ENCODE measurements at regions not wholly inside any gene's neighbourhood (a gene's known extent, or its start where the extent isn't known, plus 50 kb on each side); places are given as distances from the start of the nearest gene placed in this dataset.

DNA sequence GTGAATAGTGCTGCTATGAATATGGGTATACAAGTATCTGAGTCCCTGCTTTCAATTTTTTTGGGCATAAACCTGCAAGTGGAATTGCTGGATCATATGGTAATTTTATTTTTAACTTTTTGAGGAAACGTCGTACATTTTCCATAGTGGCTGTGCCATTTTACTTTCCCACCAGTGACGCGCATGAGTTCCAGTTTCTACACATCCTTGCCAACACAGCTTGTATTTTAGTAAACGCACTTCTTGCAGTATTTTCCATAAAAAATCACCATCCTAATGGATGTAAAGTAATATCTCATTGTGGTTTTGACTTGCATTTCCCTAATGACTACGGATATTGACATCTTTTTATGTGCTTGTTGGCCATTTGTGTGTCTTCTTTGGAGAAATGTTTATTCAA lies 105.0 kb downstream of the NFKBIZ start:
- no peak overlapping the region for H3K4me3 Mint-ChIP-seq (ENCODE audit: unreplicated experiment)
- no peaks in the 10 kb centered on the region for H3K27me3 Mint-ChIP-seq (ENCODE audit: low read depth)
- H3K4me1 Mint-ChIP-seq (ENCODE audit: low read depth), result peaks cover 23% of the 10 kb centered on the region
- no peaks in the 10 kb centered on the region for H3K9me3 Mint-ChIP-seq (ENCODE audit: low read depth)
- H3K36me3 Mint-ChIP-seq (ENCODE audit: low read depth), result no peaks in the 10 kb centered on the region
- no peak overlapping the region for H3K27ac Mint-ChIP-seq (ENCODE audit: unreplicated experiment)
- no peak for DNase-seq (ENCODE audit: low spot score)
- TF ChIP-seq CTCF (IDR thresholded peaks at IDR 0.05), result no peak

DNA sequence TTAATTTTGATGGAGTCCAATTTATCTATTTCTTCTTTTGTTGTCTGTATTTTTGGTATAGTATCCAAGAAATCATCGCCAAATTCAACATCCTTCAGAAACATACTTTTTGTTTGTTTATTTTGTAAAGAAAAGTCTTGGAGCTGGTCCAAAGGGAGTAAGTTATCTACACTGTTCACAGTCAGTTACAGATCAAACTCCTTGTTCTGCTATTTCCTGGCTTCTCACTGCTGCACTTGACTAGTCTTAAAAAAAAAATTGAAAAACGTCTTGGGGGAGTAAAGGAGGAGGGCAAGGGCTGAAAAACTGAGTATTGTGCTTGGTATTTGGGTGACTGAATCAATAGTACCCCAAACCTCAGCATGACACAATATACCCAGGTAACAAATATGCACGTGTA lies 105.6 kb downstream of the NFKBIZ start:
- no peak for TF ChIP-seq CTCF (IDR thresholded peaks at IDR 0.05)
- Mint-ChIP-seq H3K4me1 (ENCODE audit: low read depth) (peaks cover 20% of the 10 kb centered on the region), H3K27me3 (ENCODE audit: low read depth) (no peaks in the 10 kb centered on the region), H3K9me3 (ENCODE audit: low read depth) (no peaks in the 10 kb centered on the region), H3K36me3 (ENCODE audit: low read depth) (no peaks in the 10 kb centered on the region), H3K27ac (ENCODE audit: unreplicated experiment) (no peak overlapping the region), H3K4me3 (ENCODE audit: unreplicated experiment) (no peak overlapping the region)
- no peak for DNase-seq (ENCODE audit: low spot score)

GRCh38 chr3:101962055-101962454 lies 112.7 kb downstream of the NFKBIZ start:
- peaks cover 11% of the 10 kb centered on the region for H3K4me1 Mint-ChIP-seq (ENCODE audit: low read depth)
- DNase-seq (ENCODE audit: low spot score), result no peak
- H3K27ac Mint-ChIP-seq (ENCODE audit: unreplicated experiment), result no peak overlapping the region
- no peak overlapping the region for H3K4me3 Mint-ChIP-seq (ENCODE audit: unreplicated experiment)
- H3K9me3 Mint-ChIP-seq (ENCODE audit: low read depth), result peaks cover 6% of the 10 kb centered on the region
- no peak for TF ChIP-seq CTCF (IDR thresholded peaks at IDR 0.05)
- no peaks in the 10 kb centered on the region for H3K36me3 Mint-ChIP-seq (ENCODE audit: low read depth)
- H3K27me3 Mint-ChIP-seq (ENCODE audit: low read depth), result no peaks in the 10 kb centered on the region

GRCh38 chr3:101963902-101964362 lies 114.6 kb downstream of the NFKBIZ start:
- TF ChIP-seq CTCF (IDR thresholded peaks at IDR 0.05), result no peak
- H3K27ac Mint-ChIP-seq (ENCODE audit: unreplicated experiment), result peak overlapping the region; percentile 55
- H3K9me3 Mint-ChIP-seq (ENCODE audit: low read depth), result peaks cover 9% of the 10 kb centered on the region
- DNase-seq (ENCODE audit: low spot score), result no peak
- H3K4me3 Mint-ChIP-seq (ENCODE audit: unreplicated experiment), result no peak overlapping the region
- H3K36me3 Mint-ChIP-seq (ENCODE audit: low read depth), result peaks cover 4% of the 10 kb centered on the region
- H3K4me1 Mint-ChIP-seq (ENCODE audit: low read depth), result peaks cover 11% of the 10 kb centered on the region
- H3K27me3 Mint-ChIP-seq (ENCODE audit: low read depth), result peaks cover 4% of the 10 kb centered on the region

GRCh38 chr3:101964861-101965260 lies 115.5 kb downstream of the NFKBIZ start:
- TF ChIP-seq CTCF (IDR thresholded peaks at IDR 0.05), result no peak
- DNase-seq (ENCODE audit: low spot score), result no peak

More at GRCh38 chr3:101964861-101965260, 115.5 kb downstream of the NFKBIZ start:
- H3K4me1 Mint-ChIP-seq (ENCODE audit: low read depth), result peaks cover 11% of the 10 kb centered on the region
- H3K27me3 Mint-ChIP-seq (ENCODE audit: low read depth), result peaks cover 4% of the 10 kb centered on the region
- peaks cover 11% of the 10 kb centered on the region for H3K9me3 Mint-ChIP-seq (ENCODE audit: low read depth)
- no peak overlapping the region for H3K27ac Mint-ChIP-seq (ENCODE audit: unreplicated experiment)
- no peak overlapping the region for H3K4me3 Mint-ChIP-seq (ENCODE audit: unreplicated experiment)
- H3K36me3 Mint-ChIP-seq (ENCODE audit: low read depth), result peaks cover 4% of the 10 kb centered on the region

Data from chondrocyte (in vitro differentiated cells).